BJ (cell line): ENCODE measurements at regions not wholly inside any gene's neighbourhood (a gene's known extent, or its start where the extent isn't known, plus 50 kb on each side); places are given as distances from the start of the nearest gene placed in this dataset.

Experiments used
- CTCF ChIA-PET: fragments of 350-600 bp; formaldehyde crosslinking; extraction: SDS; loops from one replicate; lab custom pipeline; 2021; ENCODE audit warnings: antibody characterized with exemption, inconsistent platforms; lab: Yijun Ruan, JAX
- POLR2A ChIA-PET: fragments of 300-600 bp; sonication (Branson Sonifier 250); formaldehyde crosslinking; extraction: SDS; loops from one replicate; lab custom pipeline; 2021; ENCODE audit warnings: antibody characterized with exemption; lab: Charles Lee
- DNase-seq: peaks from one replicate; pipeline ENCODE4 v3.0.0-alpha.2; 2011; ENCODE audit warnings: low read depth
- H3K27me3 ChIP-seq: 2 replicates; pipeline ENCODE4 v1.6.0; 2011; ENCODE audit warnings: low read length; ENCODE audit not compliant: control insufficient read depth, insufficient read depth
- H3K36me3 ChIP-seq: 2 replicates; pipeline ENCODE4 v1.5.1; 2011; ENCODE audit warnings: low read length; ENCODE audit not compliant: control insufficient read depth, insufficient read depth
- H3K4me3 ChIP-seq: 2 replicates; pipeline ENCODE4 v1.5.1; 2011; ENCODE audit warnings: low read depth, mild to moderate bottlenecking, control low read depth, low read length
- TF ChIP-seq, protein P1 (sequence below): IDR thresholded peaks from 2 replicates; pipeline ENCODE4 v1.5.1; 2011; ENCODE audit warnings: low read depth, mild to moderate bottlenecking, control low read depth, inconsistent platforms, low read length, moderate library complexity; ENCODE audit not compliant: insufficient read depth

DNA sequence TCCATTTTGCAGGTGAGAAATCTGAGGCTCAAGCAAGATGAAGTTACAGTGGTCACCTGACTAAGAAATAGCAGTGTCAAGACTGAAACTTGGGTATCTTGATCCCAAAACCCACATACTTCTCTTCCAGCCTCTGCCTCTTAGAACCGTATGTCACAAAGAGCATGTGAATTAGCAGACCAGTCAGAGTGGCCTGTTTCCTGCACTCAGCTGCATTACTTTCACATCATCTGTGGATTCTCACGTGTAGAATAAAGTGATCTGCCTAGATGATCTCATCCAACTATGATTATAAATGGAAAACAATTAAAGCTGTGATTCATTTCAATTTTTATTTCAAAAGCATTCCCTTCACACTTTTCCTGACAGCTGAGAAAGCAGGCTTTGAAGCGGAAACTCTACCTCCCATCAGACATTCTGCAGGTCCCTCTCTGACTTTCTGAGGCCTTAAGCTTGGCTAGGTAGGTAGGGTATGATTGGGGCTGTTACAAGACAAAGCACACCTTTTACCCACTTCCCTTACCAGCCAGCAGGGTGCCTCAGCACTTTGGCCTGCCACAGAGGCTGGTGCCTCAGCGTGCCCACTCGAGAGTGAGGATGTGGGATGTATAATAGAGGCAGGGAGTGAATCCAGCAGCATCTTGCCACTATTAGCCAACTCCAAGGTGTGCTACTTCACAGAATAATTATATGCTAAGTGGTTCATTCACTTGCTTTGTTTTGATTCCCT is 70.2 kb upstream of the PDE1C start:
- TF ChIP-seq, protein P1, sequence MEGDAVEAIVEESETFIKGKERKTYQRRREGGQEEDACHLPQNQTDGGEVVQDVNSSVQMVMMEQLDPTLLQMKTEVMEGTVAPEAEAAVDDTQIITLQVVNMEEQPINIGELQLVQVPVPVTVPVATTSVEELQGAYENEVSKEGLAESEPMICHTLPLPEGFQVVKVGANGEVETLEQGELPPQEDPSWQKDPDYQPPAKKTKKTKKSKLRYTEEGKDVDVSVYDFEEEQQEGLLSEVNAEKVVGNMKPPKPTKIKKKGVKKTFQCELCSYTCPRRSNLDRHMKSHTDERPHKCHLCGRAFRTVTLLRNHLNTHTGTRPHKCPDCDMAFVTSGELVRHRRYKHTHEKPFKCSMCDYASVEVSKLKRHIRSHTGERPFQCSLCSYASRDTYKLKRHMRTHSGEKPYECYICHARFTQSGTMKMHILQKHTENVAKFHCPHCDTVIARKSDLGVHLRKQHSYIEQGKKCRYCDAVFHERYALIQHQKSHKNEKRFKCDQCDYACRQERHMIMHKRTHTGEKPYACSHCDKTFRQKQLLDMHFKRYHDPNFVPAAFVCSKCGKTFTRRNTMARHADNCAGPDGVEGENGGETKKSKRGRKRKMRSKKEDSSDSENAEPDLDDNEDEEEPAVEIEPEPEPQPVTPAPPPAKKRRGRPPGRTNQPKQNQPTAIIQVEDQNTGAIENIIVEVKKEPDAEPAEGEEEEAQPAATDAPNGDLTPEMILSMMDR = no peak
- CTCF ChIA-PET = interaction anchor here (1.2 to 2.9 kb wide), 2 partner anchors 10 to 13 kb away, joined by 3 to 10 read pairs; no protein-coding TSS in a partner anchor
- no peak for DNase-seq
- Histone ChIP-seq H3K27me3 (no peaks in the 10 kb centered on the region), H3K36me3 (no peaks in the 10 kb centered on the region), H3K4me3 (no peak overlapping the region)
- POLR2A ChIA-PET = no interaction called here

DNA sequence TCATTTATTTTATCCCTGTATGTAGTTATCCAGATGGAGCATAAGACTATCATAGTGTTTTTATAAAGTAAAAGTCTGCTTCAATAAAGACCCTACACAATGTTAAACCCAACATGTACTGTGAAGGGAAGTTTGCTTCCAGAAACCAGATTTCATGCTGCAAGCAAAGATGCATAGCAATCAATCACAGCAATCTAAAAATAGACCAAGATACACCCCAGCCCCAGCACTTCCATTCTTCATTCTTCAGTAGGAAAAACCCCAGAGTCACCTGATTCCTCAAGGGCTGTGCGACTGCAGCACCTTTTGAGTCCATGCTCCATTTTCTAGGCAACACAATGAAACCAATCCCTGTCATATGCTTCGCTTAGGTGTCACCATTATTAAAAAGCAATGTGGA is 66.9 kb upstream of the PDE1C start:
- ChIA-PET CTCF (no interaction called here), POLR2A (no interaction called here)
- DNase-seq = no peak
- Histone ChIP-seq H3K4me3 (no peak overlapping the region), H3K36me3 (no peaks in the 10 kb centered on the region), H3K27me3 (no peaks in the 10 kb centered on the region)
- TF ChIP-seq, protein P1 = no peak

DNA sequence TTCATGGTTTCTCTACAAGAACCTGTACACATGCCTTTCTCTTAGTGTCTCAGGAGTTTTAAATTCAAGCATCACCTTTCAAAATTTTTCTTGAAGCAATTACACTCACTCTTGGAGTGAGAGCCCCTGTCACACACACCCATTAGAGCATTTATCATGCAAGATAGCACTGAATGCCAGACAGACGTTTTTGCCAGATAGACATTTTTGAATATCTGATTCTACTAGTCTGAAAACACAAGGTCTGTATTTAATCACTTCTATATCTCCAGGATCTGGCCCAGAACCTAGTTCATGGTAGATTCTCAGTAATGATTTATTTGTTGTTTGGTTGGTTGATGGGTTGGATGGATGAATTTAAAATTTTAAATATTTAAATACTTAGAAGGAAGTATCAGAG is 60.9 kb upstream of the PDE1C start:
- Histone ChIP-seq H3K27me3 (no peaks in the 10 kb centered on the region), H3K36me3 (no peaks in the 10 kb centered on the region), H3K4me3 (no peak overlapping the region)
- DNase-seq = no peak
- TF ChIP-seq, protein P1 = no peak
- ChIA-PET CTCF (no interaction called here), POLR2A (no interaction called here)

DNA sequence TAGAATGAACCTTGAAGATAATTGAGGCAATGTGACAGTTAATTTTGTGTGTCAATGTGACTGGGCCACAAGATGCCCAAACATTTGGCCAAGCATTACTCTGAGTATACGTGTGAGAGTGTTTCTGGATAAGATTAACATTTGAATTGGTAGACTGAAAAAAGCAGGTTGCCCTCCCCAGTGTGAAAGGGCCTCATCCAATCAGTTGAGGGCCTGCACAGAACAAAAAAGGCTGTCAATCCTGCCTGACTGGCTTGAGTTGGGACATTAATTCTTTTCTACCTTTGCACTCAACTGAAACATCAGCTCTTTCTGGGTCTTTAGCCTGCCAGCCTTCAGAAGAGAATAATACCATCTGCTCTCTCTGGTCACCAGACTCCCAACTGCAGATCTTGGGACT is 56.6 kb upstream of the PDE1C start:
- no peak overlapping the region for H3K4me3 ChIP-seq
- TF ChIP-seq, protein P1 = no peak
- DNase-seq = no peak
- H3K36me3 ChIP-seq = no peaks in the 10 kb centered on the region
- ChIA-PET POLR2A (no interaction called here), CTCF (interaction anchor here (1.0 kb wide), 1 partner anchor 14 kb away, joined by 3 read pairs; no protein-coding TSS in a partner anchor)
- H3K27me3 ChIP-seq = no peaks in the 10 kb centered on the region
